Osteoblast (primary cell): ENCODE measurements at regions not wholly inside any gene's neighbourhood (a gene's known extent, or its start where the extent isn't known, plus 50 kb on each side); places are given as distances from the start of the nearest gene placed in this dataset.

Experiments
- DNase-seq: peaks from one replicate; pipeline ENCODE4 v3.0.0; 2011; ENCODE audit warnings: low spot score, mixed read lengths; ENCODE audit not compliant: insufficient read length; ENCODE audit errors: missing footprints
- H2AFZ ChIP-seq: 2 replicates; pipeline ENCODE4 v1.6.0; 2011; ENCODE audit warnings: mild to moderate bottlenecking, low read length
- H3K27ac ChIP-seq: 2 replicates; pipeline ENCODE4 v1.5.1; 2011; ENCODE audit warnings: mild to moderate bottlenecking, low read depth, low read length, moderate library complexity
- H3K27me3 ChIP-seq: 2 replicates; pipeline ENCODE4 v1.6.0; 2012; ENCODE audit warnings: mild to moderate bottlenecking, control low read depth, inconsistent platforms, low read length, moderate library complexity; ENCODE audit not compliant: insufficient read depth
- H3K36me3 ChIP-seq: 2 replicates; pipeline ENCODE4 v1.5.1; 2011; ENCODE audit warnings: mild to moderate bottlenecking, low read length, control low read depth, moderate library complexity; ENCODE audit not compliant: insufficient read depth
- H3K4me1 ChIP-seq: 2 replicates; pipeline ENCODE4 v1.5.1; 2011; ENCODE audit warnings: mild to moderate bottlenecking, low read length, control low read depth, moderate library complexity; ENCODE audit not compliant: insufficient read depth
- H3K4me2 ChIP-seq: 2 replicates; pipeline ENCODE4 v1.6.0; 2011; ENCODE audit warnings: mild to moderate bottlenecking, low read length; ENCODE audit not compliant: insufficient read depth
- H3K4me3 ChIP-seq: fragments of 200-600 bp; sonication (generic); 3 replicates; pipeline ENCODE4 v1.5.1; 2012; ENCODE audit warnings: mild to moderate bottlenecking, low read length, inconsistent platforms; ENCODE audit not compliant: insufficient read depth
- H3K79me2 ChIP-seq: 2 replicates; pipeline ENCODE4 v1.6.0; 2012; ENCODE audit warnings: mild to moderate bottlenecking, low read length, control low read depth, inconsistent platforms; ENCODE audit not compliant: insufficient read depth
- H3K9me3 ChIP-seq: 2 replicates; pipeline ENCODE4 v1.5.1; 2011; ENCODE audit warnings: low read depth, low read length, control low read depth
- H4K20me1 ChIP-seq: 2 replicates; pipeline ENCODE4 v1.6.0; 2012; ENCODE audit warnings: mild to moderate bottlenecking, low read length, control low read depth; ENCODE audit not compliant: insufficient read depth
- TF ChIP-seq, protein P1 (sequence below): IDR thresholded peaks from 2 replicates; pipeline ENCODE4 v1.5.1; 2011; ENCODE audit warnings: mild to moderate bottlenecking, low read depth, low read length, moderate library complexity; ENCODE audit errors: extremely low read depth

DNA sequence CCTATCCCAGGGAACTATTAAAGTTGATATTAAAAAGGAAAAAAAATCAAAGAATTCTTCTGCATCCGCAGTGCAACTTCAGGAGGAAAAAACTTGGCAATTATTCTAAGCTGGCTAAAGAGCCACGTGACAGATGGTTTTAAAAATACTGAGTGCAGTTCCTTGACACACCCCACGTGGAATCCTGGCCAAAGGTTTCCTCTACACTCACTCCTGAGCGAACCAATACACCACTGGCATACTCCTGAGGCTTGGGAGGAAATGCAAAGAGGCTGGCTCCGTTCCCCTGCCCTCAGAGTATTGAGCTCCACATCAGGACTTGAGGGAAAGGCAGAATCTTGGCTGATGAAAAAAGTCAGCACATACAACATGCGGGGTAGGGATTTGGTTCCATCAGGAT is 133.8 kb upstream of the ATP6AP2 start:
- Histone ChIP-seq H3K4me3 (no peak overlapping the region), H4K20me1 (no peaks in the 10 kb centered on the region), H3K36me3 (no peaks in the 10 kb centered on the region), H3K27ac (no peak overlapping the region), H3K4me1 (no peaks in the 10 kb centered on the region), H3K4me2 (no peak overlapping the region), H2AFZ (no peak overlapping the region), H3K79me2 (no peaks in the 10 kb centered on the region), H3K27me3 (peaks cover 47% of the 10 kb centered on the region), H3K9me3 (no peaks in the 10 kb centered on the region)
- TF ChIP-seq, protein P1, sequence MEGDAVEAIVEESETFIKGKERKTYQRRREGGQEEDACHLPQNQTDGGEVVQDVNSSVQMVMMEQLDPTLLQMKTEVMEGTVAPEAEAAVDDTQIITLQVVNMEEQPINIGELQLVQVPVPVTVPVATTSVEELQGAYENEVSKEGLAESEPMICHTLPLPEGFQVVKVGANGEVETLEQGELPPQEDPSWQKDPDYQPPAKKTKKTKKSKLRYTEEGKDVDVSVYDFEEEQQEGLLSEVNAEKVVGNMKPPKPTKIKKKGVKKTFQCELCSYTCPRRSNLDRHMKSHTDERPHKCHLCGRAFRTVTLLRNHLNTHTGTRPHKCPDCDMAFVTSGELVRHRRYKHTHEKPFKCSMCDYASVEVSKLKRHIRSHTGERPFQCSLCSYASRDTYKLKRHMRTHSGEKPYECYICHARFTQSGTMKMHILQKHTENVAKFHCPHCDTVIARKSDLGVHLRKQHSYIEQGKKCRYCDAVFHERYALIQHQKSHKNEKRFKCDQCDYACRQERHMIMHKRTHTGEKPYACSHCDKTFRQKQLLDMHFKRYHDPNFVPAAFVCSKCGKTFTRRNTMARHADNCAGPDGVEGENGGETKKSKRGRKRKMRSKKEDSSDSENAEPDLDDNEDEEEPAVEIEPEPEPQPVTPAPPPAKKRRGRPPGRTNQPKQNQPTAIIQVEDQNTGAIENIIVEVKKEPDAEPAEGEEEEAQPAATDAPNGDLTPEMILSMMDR, result no peak
- DNase-seq, result no peak

GRCh38 chrX:40445691-40446090 is 135.1 kb upstream of the ATP6AP2 start:
- TF ChIP-seq, protein P1, result no peak
- no peaks in the 10 kb centered on the region for H4K20me1 ChIP-seq

DNA sequence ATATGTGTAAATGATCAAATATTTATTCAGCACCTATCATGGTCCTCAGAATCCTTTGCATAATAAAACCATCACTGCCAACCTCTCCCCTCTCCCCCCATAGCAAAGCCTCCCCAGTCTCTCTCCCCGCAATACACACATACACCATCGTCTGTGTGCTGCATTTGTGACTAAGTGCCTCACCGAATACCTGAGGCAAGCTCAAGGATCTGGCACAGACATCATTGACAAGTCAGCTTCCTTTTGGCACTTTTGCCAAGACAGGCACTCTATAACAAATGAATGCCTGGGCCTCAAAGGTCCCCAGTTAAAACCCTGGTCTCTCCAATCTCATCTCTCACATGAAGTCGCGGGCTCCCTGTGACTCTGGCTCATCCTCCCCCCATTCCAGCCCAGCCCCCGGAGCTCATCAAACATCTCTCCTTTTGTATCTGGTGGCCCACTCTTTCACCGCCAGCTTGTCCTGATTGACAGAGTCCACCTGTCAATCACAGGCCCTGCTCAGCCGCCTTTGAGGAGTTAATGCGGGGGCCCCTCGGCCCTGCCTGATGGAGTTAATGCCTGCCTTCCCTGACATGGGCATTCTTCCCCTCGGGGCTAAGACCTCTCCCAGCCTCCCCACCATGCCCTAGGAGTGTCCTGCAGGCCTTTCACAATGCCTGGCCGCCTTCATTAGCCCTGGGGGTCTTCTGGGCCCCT is 135.8 kb upstream of the ATP6AP2 start:
- TF ChIP-seq, protein P1, result no peak

More at GRCh38 chrX:40445691-40446090, 135.1 kb upstream of the ATP6AP2 start:
- Histone ChIP-seq H3K4me2 (no peak overlapping the region), H3K9me3 (no peaks in the 10 kb centered on the region), H3K4me3 (no peak overlapping the region), H3K27me3 (peaks cover 56% of the 10 kb centered on the region), H3K36me3 (no peaks in the 10 kb centered on the region), H3K79me2 (no peaks in the 10 kb centered on the region), H3K27ac (no peak overlapping the region), H2AFZ (no peak overlapping the region), H3K4me1 (no peaks in the 10 kb centered on the region)
- no peak for DNase-seq

DNA sequence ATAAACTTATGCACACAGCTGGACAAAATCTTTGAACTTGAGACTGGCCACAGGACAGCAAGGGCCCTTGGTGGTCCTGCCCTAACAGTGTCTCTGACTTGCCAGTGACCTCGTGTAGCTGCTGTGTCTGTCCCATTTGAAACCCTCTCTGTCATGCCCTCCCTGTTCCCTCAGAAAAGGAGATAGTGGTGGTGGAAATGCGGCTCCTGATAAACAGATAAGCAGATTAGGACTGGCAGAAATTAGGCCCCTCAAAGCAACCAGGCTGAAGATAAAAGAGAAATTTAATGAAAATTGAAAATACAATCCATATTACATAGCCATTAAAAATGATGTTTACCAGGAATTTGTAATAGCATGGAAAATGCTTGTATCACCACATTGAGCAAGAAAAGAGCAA is 136.6 kb upstream of the ATP6AP2 start:
- no peaks in the 10 kb centered on the region for H3K36me3 ChIP-seq
- TF ChIP-seq, protein P1, result no peak

More for the DNA sequence above, 135.8 kb upstream of the ATP6AP2 start:
- no peak overlapping the region for H2AFZ ChIP-seq
- no peaks in the 10 kb centered on the region for H3K36me3 ChIP-seq
- H3K9me3 ChIP-seq, result no peaks in the 10 kb centered on the region
- H3K79me2 ChIP-seq, result no peaks in the 10 kb centered on the region
- H4K20me1 ChIP-seq, result no peaks in the 10 kb centered on the region
- H3K4me1 ChIP-seq, result no peaks in the 10 kb centered on the region
- H3K4me3 ChIP-seq, result no peak overlapping the region
- no peak for DNase-seq
- H3K4me2 ChIP-seq, result no peak overlapping the region
- H3K27me3 ChIP-seq, result peaks cover 56% of the 10 kb centered on the region
- H3K27ac ChIP-seq, result no peak overlapping the region

More for the DNA sequence above, 136.6 kb upstream of the ATP6AP2 start:
- no peak overlapping the region for H3K4me2 ChIP-seq
- H3K27ac ChIP-seq, result no peak overlapping the region
- H2AFZ ChIP-seq, result no peak overlapping the region
- no peaks in the 10 kb centered on the region for H3K79me2 ChIP-seq
- H4K20me1 ChIP-seq, result no peaks in the 10 kb centered on the region
- H3K4me1 ChIP-seq, result no peaks in the 10 kb centered on the region
- peaks cover 63% of the 10 kb centered on the region for H3K27me3 ChIP-seq
- no peak for DNase-seq
- H3K4me3 ChIP-seq, result no peak overlapping the region
- no peaks in the 10 kb centered on the region for H3K9me3 ChIP-seq
